T-helper 9 cell (primary cell): ENCODE measurements at regions not wholly inside any gene's neighbourhood (a gene's known extent, or its start where the extent isn't known, plus 50 kb on each side); places are given as distances from the start of the nearest gene placed in this dataset.

Experiments
- DNase-seq: peaks from one replicate; pipeline ENCODE4 v3.0.0-alpha.2; 2020

GRCh38 chr9:84393266-84393950 lies 52.9 kb upstream of the SLC28A3 start:
- no peak for DNase-seq

GRCh38 chr9:84394036-84394435 lies 53.5 kb upstream of the SLC28A3 start:
- DNase-seq, result no peak

- DNase-seq, result peak; percentile 27
Observed at GRCh38 chr9:84397151-84397728, 56.7 kb upstream of the SLC28A3 start.

- DNase-seq, result no peak
Observed at GRCh38 chr9:84397822-84398221, 57.3 kb upstream of the SLC28A3 start.

GRCh38 chr9:84402517-84402916 lies 62.0 kb upstream of the SLC28A3 start:
- DNase-seq, result no peak

- no peak for DNase-seq
Observed at GRCh38 chr9:84403288-84403687, 62.7 kb upstream of the SLC28A3 start.

GRCh38 chr9:84404095-84404686 lies 63.6 kb upstream of the SLC28A3 start:
- DNase-seq, result no peak

GRCh38 chr9:84405667-84406066 lies 65.1 kb upstream of the SLC28A3 start:
- DNase-seq, result no peak

- DNase-seq, result no peak
Observed at GRCh38 chr9:84408416-84408815, 67.9 kb upstream of the SLC28A3 start.

GRCh38 chr9:84411683-84412267 lies 71.2 kb upstream of the SLC28A3 start:
- no peak for DNase-seq

GRCh38 chr9:84412654-84413053 lies 72.1 kb upstream of the SLC28A3 start:
- no peak for DNase-seq

GRCh38 chr9:84413301-84413700 lies 72.7 kb upstream of the SLC28A3 start:
- no peak for DNase-seq

GRCh38 chr9:84419031-84419602 lies 78.6 kb upstream of the SLC28A3 start:
- DNase-seq, result no peak

GRCh38 chr9:84424931-84425330 lies 84.4 kb upstream of the SLC28A3 start:
- no peak for DNase-seq

GRCh38 chr9:84432746-84433145 lies 92.2 kb upstream of the SLC28A3 start:
- DNase-seq, result no peak

- DNase-seq, result no peak
Observed at GRCh38 chr9:84435902-84436301, 95.3 kb upstream of the SLC28A3 start.

- no peak for DNase-seq
Observed at GRCh38 chr9:84436386-84437109, 96.0 kb upstream of the SLC28A3 start.

GRCh38 chr9:84438391-84438790 lies 97.8 kb upstream of the SLC28A3 start:
- no peak for DNase-seq

- DNase-seq, result no peak
Observed at GRCh38 chr9:84439250-84439649, 98.7 kb upstream of the SLC28A3 start.

- DNase-seq, result no peak
Observed at GRCh38 chr9:84442712-84443111, 102.2 kb upstream of the SLC28A3 start.

GRCh38 chr9:84445737-84446136 lies 105.2 kb upstream of the SLC28A3 start:
- DNase-seq, result no peak

- DNase-seq, result no peak
Observed at GRCh38 chr9:84447305-84447704, 106.7 kb upstream of the SLC28A3 start.

- no peak for DNase-seq
Observed at GRCh38 chr9:84450029-84450428, 109.5 kb upstream of the SLC28A3 start.
